DOHH2 (cell line): ENCODE measurements at regions not wholly inside any gene's neighbourhood (a gene's known extent, or its start where the extent isn't known, plus 50 kb on each side); places are given as distances from the start of the nearest gene placed in this dataset.

Experiments used
- H3F3A ChIP-seq: fragments of 200-600 bp; sonication (generic), shearing (Covaris generic); 2 replicates; pipeline ENCODE4 v1.6.0; 2016; ENCODE audit warnings: antibody characterized with exemption, mild to moderate bottlenecking; ENCODE audit not compliant: control insufficient read depth, insufficient read depth
- H3K27ac ChIP-seq: fragments of 200-600 bp; sonication (generic); 2 replicates; pipeline ENCODE4 v1.5.1; 2014; ENCODE audit warnings: low read depth, mild to moderate bottlenecking, low read length, moderate library complexity
- H3K27me3 ChIP-seq: fragments of 200-600 bp; sonication (generic); 2 replicates; pipeline ENCODE4 v1.6.1; 2014; ENCODE audit warnings: mild to moderate bottlenecking, low read length, mixed read lengths; ENCODE audit not compliant: control insufficient read depth
- H3K36me3 ChIP-seq: fragments of 200-600 bp; sonication (generic); 2 replicates; pipeline ENCODE4 v1.6.1; 2014; ENCODE audit warnings: mild to moderate bottlenecking, low read length, moderate library complexity, mixed read lengths; ENCODE audit not compliant: control insufficient read depth
- H3K4me1 ChIP-seq: fragments of 200-600 bp; sonication (generic); 2 replicates; pipeline ENCODE4 v1.6.1; 2014; ENCODE audit warnings: mild to moderate bottlenecking, low read length, mixed read lengths; ENCODE audit not compliant: control insufficient read depth
- H3K4me2 ChIP-seq: fragments of 200-600 bp; sonication (generic); 2 replicates; pipeline ENCODE4 v1.6.0; 2014; ENCODE audit warnings: mild to moderate bottlenecking, low read length, moderate library complexity
- H3K4me3 ChIP-seq: fragments of 200-600 bp; sonication (generic); 2 replicates; pipeline ENCODE4 v1.5.1; 2014; ENCODE audit warnings: mild to moderate bottlenecking, low read length, mixed read lengths
- H3K79me2 ChIP-seq: fragments of 200-600 bp; sonication (generic); 2 replicates; pipeline ENCODE4 v1.6.1; 2014; ENCODE audit warnings: mild to moderate bottlenecking, low read length, mixed read lengths; ENCODE audit not compliant: control insufficient read depth
- H3K9me2 ChIP-seq: fragments of 200-600 bp; sonication (generic); replicated peaks from 2 replicates; pipeline ENCODE4 v1.6.1; 2014; ENCODE audit warnings: mild to moderate bottlenecking, low read length, mixed read lengths; ENCODE audit not compliant: control insufficient read depth
- H3K9me3 ChIP-seq: fragments of 200-600 bp; sonication (generic); 2 replicates; pipeline ENCODE4 v1.6.1; 2014; ENCODE audit warnings: antibody characterized with exemption, low read length, mixed read lengths; ENCODE audit not compliant: control insufficient read depth, insufficient read depth
- H4K20me1 ChIP-seq: fragments of 200-600 bp; sonication (generic); 2 replicates; pipeline ENCODE4 v1.6.0; 2014; ENCODE audit warnings: low read depth, mild to moderate bottlenecking, antibody characterized with exemption, low read length, moderate library complexity; ENCODE audit not compliant: control insufficient read depth, insufficient read depth
- EZH2phosphoT487 ChIP-seq: fragments of 200-600 bp; sonication (generic); IDR thresholded peaks from 2 replicates; pipeline ENCODE4 v1.6.1; 2017; ENCODE audit warnings: borderline replicate concordance, mild to moderate bottlenecking, antibody characterized with exemption, low read length, moderate library complexity, mixed read lengths
- TF ChIP-seq, protein P1 (sequence below): fragments of 200-600 bp; sonication (generic); IDR thresholded peaks from one replicate; pipeline ENCODE4 v1.5.1; 2014; ENCODE audit warnings: antibody characterized with exemption, mild to moderate bottlenecking, low read depth, low read length; ENCODE audit not compliant: poor library complexity, severe bottlenecking

- H3K79me2 ChIP-seq: no peaks in the 10 kb centered on the region
- no peaks in the 10 kb centered on the region for H3F3A ChIP-seq
- no peak overlapping the region for H3K4me3 ChIP-seq
- TF ChIP-seq, protein P1, sequence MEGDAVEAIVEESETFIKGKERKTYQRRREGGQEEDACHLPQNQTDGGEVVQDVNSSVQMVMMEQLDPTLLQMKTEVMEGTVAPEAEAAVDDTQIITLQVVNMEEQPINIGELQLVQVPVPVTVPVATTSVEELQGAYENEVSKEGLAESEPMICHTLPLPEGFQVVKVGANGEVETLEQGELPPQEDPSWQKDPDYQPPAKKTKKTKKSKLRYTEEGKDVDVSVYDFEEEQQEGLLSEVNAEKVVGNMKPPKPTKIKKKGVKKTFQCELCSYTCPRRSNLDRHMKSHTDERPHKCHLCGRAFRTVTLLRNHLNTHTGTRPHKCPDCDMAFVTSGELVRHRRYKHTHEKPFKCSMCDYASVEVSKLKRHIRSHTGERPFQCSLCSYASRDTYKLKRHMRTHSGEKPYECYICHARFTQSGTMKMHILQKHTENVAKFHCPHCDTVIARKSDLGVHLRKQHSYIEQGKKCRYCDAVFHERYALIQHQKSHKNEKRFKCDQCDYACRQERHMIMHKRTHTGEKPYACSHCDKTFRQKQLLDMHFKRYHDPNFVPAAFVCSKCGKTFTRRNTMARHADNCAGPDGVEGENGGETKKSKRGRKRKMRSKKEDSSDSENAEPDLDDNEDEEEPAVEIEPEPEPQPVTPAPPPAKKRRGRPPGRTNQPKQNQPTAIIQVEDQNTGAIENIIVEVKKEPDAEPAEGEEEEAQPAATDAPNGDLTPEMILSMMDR: no peak
- TF ChIP-seq EZH2phosphoT487: no peak
- H3K4me2 ChIP-seq: no peak overlapping the region
- no peak overlapping the region for H3K27ac ChIP-seq
- H3K27me3 ChIP-seq: no peaks in the 10 kb centered on the region
- H3K4me1 ChIP-seq: no peaks in the 10 kb centered on the region
- H3K36me3 ChIP-seq: no peaks in the 10 kb centered on the region
- no peaks in the 10 kb centered on the region for H3K9me3 ChIP-seq
- H4K20me1 ChIP-seq: no peaks in the 10 kb centered on the region
- no peaks in the 10 kb centered on the region for H3K9me2 ChIP-seq
Measured at GRCh38 chr10:56508562-56508961, 147.5 kb upstream of the ZWINT start.

DNA sequence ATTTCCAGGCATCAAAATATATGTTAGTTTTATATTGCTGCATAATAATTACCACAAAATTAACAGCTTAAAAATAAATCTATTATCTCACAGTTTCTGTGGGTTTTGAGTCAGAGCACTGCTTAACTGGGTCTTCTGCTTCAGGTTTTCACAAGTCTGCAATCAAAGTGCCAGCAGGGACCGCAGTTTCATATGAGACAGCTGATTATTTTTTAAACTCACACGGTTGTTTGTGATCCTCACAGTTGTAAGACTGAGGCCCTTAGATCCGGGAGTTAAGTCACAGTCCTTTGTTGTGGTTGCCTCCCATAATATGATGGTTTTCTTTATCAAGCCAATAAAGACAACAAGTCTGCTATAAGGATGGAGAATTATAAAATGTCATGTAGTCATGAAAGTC lies 146.0 kb upstream of the ZWINT start:
- no peaks in the 10 kb centered on the region for H3K9me3 ChIP-seq
- H3K27ac ChIP-seq: no peak overlapping the region
- H3K4me1 ChIP-seq: no peaks in the 10 kb centered on the region
- H3K4me2 ChIP-seq: no peak overlapping the region
- H3K27me3 ChIP-seq: no peaks in the 10 kb centered on the region
- H3K9me2 ChIP-seq: no peaks in the 10 kb centered on the region
- H3K79me2 ChIP-seq: no peaks in the 10 kb centered on the region
- no peaks in the 10 kb centered on the region for H3K36me3 ChIP-seq
- H3K4me3 ChIP-seq: no peak overlapping the region
- no peaks in the 10 kb centered on the region for H4K20me1 ChIP-seq
- no peak for TF ChIP-seq EZH2phosphoT487
- TF ChIP-seq, protein P1: no peak
- H3F3A ChIP-seq: no peaks in the 10 kb centered on the region

DNA sequence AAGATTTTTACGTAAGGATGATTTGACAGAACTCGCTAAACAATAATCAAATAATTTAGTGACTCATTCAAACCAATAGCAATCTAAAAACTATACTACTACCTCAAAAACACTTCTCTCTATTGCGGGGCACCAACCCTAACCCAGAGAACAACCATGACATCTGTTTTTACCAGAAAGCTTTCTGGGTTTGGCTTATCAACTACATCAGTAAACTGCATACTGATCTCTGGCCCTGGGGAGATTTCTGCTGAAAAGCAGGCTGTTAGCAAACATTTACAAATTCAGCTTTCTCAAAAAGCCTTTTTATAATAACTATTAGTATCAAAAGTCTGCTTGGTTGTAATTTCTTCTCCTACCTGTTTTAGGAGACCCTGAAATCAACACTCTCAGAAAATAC lies 144.5 kb upstream of the ZWINT start:
- Histone ChIP-seq H3K4me1 (no peaks in the 10 kb centered on the region), H3K79me2 (no peaks in the 10 kb centered on the region), H3K9me3 (no peaks in the 10 kb centered on the region), H3F3A (no peaks in the 10 kb centered on the region), H3K27ac (no peak overlapping the region), H3K9me2 (no peaks in the 10 kb centered on the region), H3K27me3 (no peaks in the 10 kb centered on the region), H3K36me3 (no peaks in the 10 kb centered on the region), H3K4me2 (no peak overlapping the region), H4K20me1 (no peaks in the 10 kb centered on the region), H3K4me3 (no peak overlapping the region)
- no peak for TF ChIP-seq EZH2phosphoT487
- TF ChIP-seq, protein P1: no peak

DNA sequence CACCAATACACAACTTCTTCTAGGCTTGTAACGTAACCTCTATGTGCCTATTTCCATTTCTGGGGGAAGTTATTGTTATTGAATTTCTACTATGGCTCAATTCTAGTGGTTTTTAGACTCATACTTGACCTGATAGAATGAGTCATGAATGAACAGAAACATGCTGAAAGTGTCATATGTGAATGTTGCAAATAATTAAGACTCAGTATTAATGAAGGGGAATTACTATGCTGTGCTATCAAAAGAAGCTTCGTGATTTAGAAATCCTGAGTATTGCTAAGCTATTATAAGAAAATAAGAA lies 135.1 kb upstream of the ZWINT start:
- Histone ChIP-seq H3K9me3 (no peaks in the 10 kb centered on the region), H3K36me3 (no peaks in the 10 kb centered on the region), H3K4me2 (no peak overlapping the region), H3K27me3 (no peaks in the 10 kb centered on the region), H3K27ac (no peak overlapping the region), H3K79me2 (no peaks in the 10 kb centered on the region), H3K9me2 (no peaks in the 10 kb centered on the region), H3F3A (no peaks in the 10 kb centered on the region), H4K20me1 (no peaks in the 10 kb centered on the region), H3K4me3 (no peak overlapping the region), H3K4me1 (no peaks in the 10 kb centered on the region)
- no peak for TF ChIP-seq EZH2phosphoT487
- TF ChIP-seq, protein P1: no peak
